Trophoblast cell (in vitro differentiated cells and primary cell): ENCODE measurements at regions not wholly inside any gene's neighbourhood (a gene's known extent, or its start where the extent isn't known, plus 50 kb on each side); places are given as distances from the start of the nearest gene placed in this dataset.
"Not testable (repeated sequence)": the region's sequence is repeated elsewhere in the genome, so short reads cannot be mapped to it uniquely, and the experiment has no call there.

Experiments
- DNase-seq, 2 donors: peaks; one replicate each; pipeline ENCODE4 v3.0.0-alpha.2; 2016
- H2AFZ ChIP-seq: 2 replicates; pipeline ENCODE4 v1.6.1; 2013; ENCODE audit warnings: low read length, moderate library complexity, mild to moderate bottlenecking; ENCODE audit not compliant: insufficient read depth, poor library complexity
- H2AK5ac ChIP-seq: 2 replicates; pipeline ENCODE4 v1.6.1; 2013; ENCODE audit warnings: mild to moderate bottlenecking, low read length
- H2BK120ac ChIP-seq: 2 replicates; pipeline ENCODE4 v1.6.1; 2013; ENCODE audit warnings: low read length, mild to moderate bottlenecking, moderate library complexity; ENCODE audit not compliant: insufficient read depth, poor library complexity
- H2BK12ac ChIP-seq: 2 replicates; pipeline ENCODE4 v1.6.1; 2013; ENCODE audit warnings: mild to moderate bottlenecking, low read length, moderate library complexity
- H2BK5ac ChIP-seq: 2 replicates; pipeline ENCODE4 v1.6.1; 2013; ENCODE audit warnings: low read length, low read depth, moderate library complexity, mild to moderate bottlenecking; ENCODE audit not compliant: poor library complexity
- H3K14ac ChIP-seq: 2 replicates; pipeline ENCODE4 v1.6.1; 2013; ENCODE audit warnings: mild to moderate bottlenecking, low read length
- H3K18ac ChIP-seq: 2 replicates; pipeline ENCODE4 v1.6.1; 2013; ENCODE audit warnings: mild to moderate bottlenecking, low read length
- H3K23ac ChIP-seq: 2 replicates; pipeline ENCODE4 v1.6.1; 2013; ENCODE audit warnings: low read length
- H3K27ac ChIP-seq: 2 replicates; pipeline ENCODE4 v1.5.1; 2013; ENCODE audit warnings: low read depth, mild to moderate bottlenecking, inconsistent platforms, low read length, moderate library complexity
- H3K27me3 ChIP-seq: 2 replicates; pipeline ENCODE4 v1.6.1; 2013; ENCODE audit warnings: inconsistent platforms, mild to moderate bottlenecking, low read length, moderate library complexity; ENCODE audit not compliant: insufficient read depth
- H3K36me3 ChIP-seq, 2 experiments: 1 replicate in 1 of 2; 2 replicates in 1 of 2; pipeline ENCODE4 v1.6.1; 2013; ENCODE audit warnings: low read length in 2 of 2, mild to moderate bottlenecking in 2 of 2, moderate library complexity in 1 of 2; ENCODE audit not compliant: insufficient read depth in 2 of 2, control insufficient read depth in 1 of 2
- H3K4ac ChIP-seq: 2 replicates; pipeline ENCODE4 v1.6.1; 2013; ENCODE audit warnings: low read depth, mild to moderate bottlenecking, low read length, moderate library complexity
- H3K4me1 ChIP-seq, 2 experiments: 1 replicate in 1 of 2; 2 replicates in 1 of 2; pipeline ENCODE4 v1.6.1; 2013; ENCODE audit warnings: low read length in 2 of 2, mild to moderate bottlenecking in 2 of 2, moderate library complexity in 1 of 2; ENCODE audit not compliant: insufficient read depth in 2 of 2, control insufficient read depth in 1 of 2
- H3K4me2 ChIP-seq: 2 replicates; pipeline ENCODE4 v1.6.1; 2013; ENCODE audit warnings: inconsistent platforms, mild to moderate bottlenecking, low read length, moderate library complexity
- H3K4me3 ChIP-seq: 2 replicates; pipeline ENCODE4 v1.5.1; 2013; ENCODE audit warnings: mild to moderate bottlenecking, low read depth, low read length, inconsistent platforms
- H3K79me1 ChIP-seq: one replicate; pipeline ENCODE4 v1.6.1; 2013; ENCODE audit warnings: low read length
- H3K79me2 ChIP-seq: 2 replicates; pipeline ENCODE4 v1.6.1; 2013; ENCODE audit warnings: low read length, mild to moderate bottlenecking; ENCODE audit not compliant: control insufficient read depth, insufficient read depth, poor library complexity
- H3K9ac ChIP-seq: 2 replicates; pipeline ENCODE4 v1.6.1; 2013; ENCODE audit warnings: mild to moderate bottlenecking, low read length
- H3K9me3 ChIP-seq: 2 replicates; pipeline ENCODE4 v1.6.1; 2013; ENCODE audit warnings: low read depth, mild to moderate bottlenecking, control low read depth, inconsistent platforms, low read length; ENCODE audit not compliant: insufficient read depth
- H4K12ac ChIP-seq: 2 replicates; pipeline ENCODE4 v1.6.1; 2013; ENCODE audit warnings: low read depth, mild to moderate bottlenecking, low read length, moderate library complexity
- H4K8ac ChIP-seq: 2 replicates; pipeline ENCODE4 v1.6.1; 2013; ENCODE audit warnings: low read depth, mild to moderate bottlenecking, low read length, moderate library complexity
- H4K91ac ChIP-seq: one replicate; pipeline ENCODE4 v1.6.1; 2013; ENCODE audit warnings: low read depth, mild to moderate bottlenecking, low read length, moderate library complexity
- WGBS: extraction: QIAGEN DNeasy Blood & Tissue Kit; methylation state at CpG from one replicate; pipeline ENCODE4 v1.1.7; 2013; ENCODE audit warnings: missing lambda C conversion rate; ENCODE audit not compliant: insufficient read length, insufficient coverage; ENCODE audit errors: extremely low coverage; 5-methylcytosine and 5-hydroxymethylcytosine counted together

DNA sequence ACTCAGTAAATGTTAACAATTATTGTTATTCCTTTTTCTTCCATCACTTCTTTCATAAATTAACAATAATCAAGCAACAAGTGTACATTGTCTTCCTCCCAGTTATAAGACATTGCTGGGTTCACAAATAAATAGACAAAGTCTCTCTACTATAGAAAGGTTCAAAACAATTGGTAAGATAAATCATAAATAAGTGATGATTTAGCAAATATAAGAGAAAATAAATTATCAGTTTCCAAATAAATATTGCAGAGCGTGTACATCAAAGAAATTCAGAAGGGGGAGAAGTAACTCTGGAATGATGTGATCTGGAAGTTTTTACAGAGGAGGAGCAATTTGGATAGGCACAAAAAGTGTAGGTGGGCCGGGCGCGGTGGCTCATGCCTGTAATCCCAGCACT lies 114.2 kb downstream of the BASP1 start:
- Histone ChIP-seq H2BK120ac (no peak overlapping the region), H2AFZ (no peak overlapping the region), H4K8ac (no peak overlapping the region), H3K79me1 (peaks cover 2% of the 10 kb centered on the region), H3K4me1 (peaks cover 3 to 6% of the 10 kb centered on the region in 2 experiments), H2BK5ac (no peak overlapping the region), H3K4me3 (no peak overlapping the region), H3K4ac (no peak overlapping the region), H3K79me2 (no peaks in the 10 kb centered on the region), H4K91ac (peak overlapping the region; percentile 68), H2BK12ac (no peak overlapping the region), H4K12ac (no peak overlapping the region), H2AK5ac (no peak overlapping the region), H3K18ac (no peak overlapping the region), H3K23ac (no peak overlapping the region), H3K14ac (no peak overlapping the region), H3K27ac (no peak overlapping the region), H3K9ac (no peak overlapping the region), H3K4me2 (no peak overlapping the region), H3K36me3 (no peaks in the 10 kb centered on the region), H3K27me3 (no peaks in the 10 kb centered on the region), H3K9me3 (peaks cover 2% of the 10 kb centered on the region)
- no peak for DNase-seq
- no CpG with 5 or more reads among the region's 4 CpGs for WGBS

DNA sequence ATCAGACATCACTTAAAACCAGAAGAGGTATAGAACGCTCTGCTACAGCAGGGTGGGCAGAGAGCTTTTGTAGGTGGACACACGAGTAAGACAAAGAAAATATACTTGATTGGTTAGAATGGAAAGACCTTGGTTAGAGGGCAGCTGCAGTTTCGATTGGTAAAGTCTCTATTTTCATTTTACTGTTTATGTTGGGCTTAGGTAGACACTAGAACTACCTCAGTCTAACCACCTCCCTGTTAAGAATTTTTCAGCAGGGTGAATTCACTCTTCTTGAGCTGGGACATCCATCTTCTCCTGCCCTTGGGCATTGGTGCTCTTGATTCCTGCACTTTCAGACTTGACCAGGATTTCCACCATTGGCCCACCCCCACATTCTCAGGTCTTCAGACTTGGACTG lies 116.3 kb downstream of the BASP1 start:
- no peaks in the 10 kb centered on the region for H3K27me3 ChIP-seq
- no peaks in the 10 kb centered on the region for H3K36me3 ChIP-seq
- no peak overlapping the region for H3K4me2 ChIP-seq
- H2AFZ ChIP-seq, result no peak overlapping the region
- no peak overlapping the region for H3K9ac ChIP-seq
- no peak overlapping the region for H3K4ac ChIP-seq
- peaks cover 2% of the 10 kb centered on the region for H3K79me1 ChIP-seq
- WGBS, result no CpG with 5 or more reads among the region's 3 CpGs
- no peak overlapping the region for H3K4me3 ChIP-seq
- H2BK5ac ChIP-seq, result no peak overlapping the region
- H3K27ac ChIP-seq, result no peak overlapping the region
- DNase-seq, result no peak
- H4K12ac ChIP-seq, result no peak overlapping the region
- no peak overlapping the region for H2AK5ac ChIP-seq
- H2BK120ac ChIP-seq, result no peak overlapping the region
- peaks cover 7% of the 10 kb centered on the region for H3K9me3 ChIP-seq
- H3K18ac ChIP-seq, result no peak overlapping the region
- H3K4me1 ChIP-seq, result peaks cover 3 to 6% of the 10 kb centered on the region in 2 experiments
- no peaks in the 10 kb centered on the region for H3K79me2 ChIP-seq
- H2BK12ac ChIP-seq, result no peak overlapping the region
- H3K14ac ChIP-seq, result no peak overlapping the region
- no peak overlapping the region for H4K8ac ChIP-seq
- H4K91ac ChIP-seq, result no peak overlapping the region
- H3K23ac ChIP-seq, result no peak overlapping the region

DNA sequence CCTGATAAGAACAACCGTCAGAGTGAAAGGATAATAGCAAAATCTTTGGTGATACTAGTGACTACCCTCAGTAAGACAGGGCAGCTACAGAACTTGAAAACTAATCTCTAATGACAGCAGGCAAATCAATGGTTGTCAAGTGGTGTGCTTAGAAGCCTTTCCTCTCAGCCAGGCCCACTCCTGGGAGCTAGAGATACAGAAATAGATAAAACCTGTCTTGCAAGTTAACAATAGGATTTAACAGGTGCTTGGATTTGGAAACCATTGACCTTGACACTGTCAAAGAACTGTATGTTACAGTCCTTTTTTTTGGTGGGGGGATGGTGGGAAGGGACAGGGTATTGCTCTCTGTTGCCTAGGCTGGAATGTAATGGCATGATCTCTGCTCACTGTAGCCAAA lies 118.6 kb downstream of the BASP1 start:
- Histone ChIP-seq H2BK120ac (no peak overlapping the region), H3K79me1 (no peaks in the 10 kb centered on the region), H3K18ac (no peak overlapping the region), H4K12ac (no peak overlapping the region), H3K4me3 (no peak overlapping the region), H2BK5ac (no peak overlapping the region), H3K9me3 (peaks cover 7% of the 10 kb centered on the region), H3K9ac (no peak overlapping the region), H2BK12ac (no peak overlapping the region), H3K4ac (no peak overlapping the region), H3K14ac (no peak overlapping the region), H4K8ac (no peak overlapping the region), H2AK5ac (no peak overlapping the region), H3K27me3 (no peaks in the 10 kb centered on the region), H3K4me1 (no peaks in the 10 kb centered on the region), H3K4me2 (peak overlapping the region; percentile 26), H4K91ac (no peak overlapping the region), H3K79me2 (no peaks in the 10 kb centered on the region), H3K23ac (no peak overlapping the region), H2AFZ (no peak overlapping the region), H3K27ac (no peak overlapping the region), H3K36me3 (no peaks in the 10 kb centered on the region)
- DNase-seq, result no peak
- WGBS, result no CpG with 5 or more reads among the region's 1 CpG

- not testable (repeated sequence) for H3K4me2 ChIP-seq, H3K27me3 ChIP-seq, H2AK5ac ChIP-seq, H3K9me3 ChIP-seq, H2BK12ac ChIP-seq, DNase-seq, H2BK5ac ChIP-seq, H3K36me3 ChIP-seq, H2AFZ ChIP-seq, H3K4me1 ChIP-seq, H2BK120ac ChIP-seq, H3K4me3 ChIP-seq, H3K79me2 ChIP-seq, H3K18ac ChIP-seq, H3K23ac ChIP-seq, H3K14ac ChIP-seq, H3K9ac ChIP-seq, H4K12ac ChIP-seq, H3K27ac ChIP-seq, H3K4ac ChIP-seq, H3K79me1 ChIP-seq, H4K91ac ChIP-seq, H4K8ac ChIP-seq
- WGBS, result no CpG with 5 or more reads among the region's 3 CpGs
Measured at GRCh38 chr5:17336723-17337122, 119.3 kb downstream of the BASP1 start.
